HEK293 (cell line): ENCODE measurements at regions not wholly inside any gene's neighbourhood (a gene's known extent, or its start where the extent isn't known, plus 50 kb on each side); places are given as distances from the start of the nearest gene placed in this dataset.

Experiments used
- CTCF ChIA-PET: fragments of 350-600 bp; formaldehyde crosslinking; extraction: SDS; loops from one replicate; lab custom pipeline; 2021; ENCODE audit warnings: antibody characterized with exemption; lab: Yijun Ruan, JAX
- POLR2A ChIA-PET: fragments of 300-600 bp; formaldehyde crosslinking; extraction: SDS; loops from one replicate; lab custom pipeline; 2020; ENCODE audit warnings: antibody characterized with exemption, inconsistent platforms; lab: Yijun Ruan, JAX
- H3K27ac ChIP-seq: fragments of 200-500 bp; sonication (Bioruptor generic); 2 replicates; pipeline ENCODE4 v1.5.1; 2014; ENCODE audit warnings: low read depth, low read length, control low read depth, inconsistent platforms; ENCODE audit errors: extremely low read depth
- H3K36me3 ChIP-seq, 2 experiments: fragments of 200-500 bp in 1 of 2; sonication (Bioruptor generic) in 1 of 2; 1 replicate in 1 of 2; 2 replicates in 1 of 2; pipeline ENCODE4 v1.5.1; 2014 to 2017; ENCODE audit warnings: inconsistent platforms in 2 of 2, low read length in 2 of 2; ENCODE audit not compliant: control insufficient read depth in 2 of 2, insufficient read depth in 1 of 2
- H3K4me1 ChIP-seq: fragments of 200-500 bp; sonication (Bioruptor generic); 2 replicates; pipeline ENCODE4 v1.5.1; 2014; ENCODE audit warnings: mild to moderate bottlenecking, low read length, inconsistent platforms; ENCODE audit not compliant: control insufficient read depth, insufficient read depth
- H3K4me3 ChIP-seq: 2 replicates; pipeline ENCODE4 v1.5.1; 2011; ENCODE audit warnings: low read depth, mild to moderate bottlenecking, control low read depth, low read length, moderate library complexity
- H3K9me3 ChIP-seq: fragments of 200-500 bp; sonication (Bioruptor generic); 2 replicates; pipeline ENCODE4 v1.5.1; 2014; ENCODE audit warnings: low read depth, low read length, inconsistent platforms; ENCODE audit not compliant: control insufficient read depth, insufficient read depth
- BCL11B ChIP-seq: fragments of 450-650 bp; formaldehyde crosslinking; IDR thresholded peaks from 2 replicates; pipeline ENCODE4 v1.5.1; 2016; ENCODE audit warnings: low read depth, missing biosample characterization, missing genetic modification characterization
- BCL6B ChIP-seq: fragments of 450-650 bp; formaldehyde crosslinking; IDR thresholded peaks from 2 replicates; pipeline ENCODE4 v1.5.1; 2017; ENCODE audit warnings: missing biosample characterization, missing genetic modification characterization
- ELK4 ChIP-seq: IDR thresholded peaks from 2 replicates; pipeline ENCODE4 v1.6.1; 2011; ENCODE audit warnings: mild to moderate bottlenecking, low read depth, low read length, borderline replicate concordance
- GLIS2 ChIP-seq: fragments of 450-650 bp; formaldehyde crosslinking; IDR thresholded peaks from 2 replicates; pipeline ENCODE4 v1.5.1; 2016; ENCODE audit warnings: missing biosample characterization, missing genetic modification characterization
- KLF7 ChIP-seq: fragments of 450-650 bp; formaldehyde crosslinking; IDR thresholded peaks from 2 replicates; pipeline ENCODE4 v1.5.1; 2016; ENCODE audit warnings: missing biosample characterization, missing genetic modification characterization, borderline replicate concordance
- MEIS1 ChIP-seq: sonication (generic); formaldehyde crosslinking; IDR thresholded peaks from 2 replicates; pipeline ENCODE4 v1.8.1; 2022; ENCODE audit warnings: missing genetic modification reagents, mild to moderate bottlenecking, borderline replicate concordance
- RBAK ChIP-seq: fragments of 450-650 bp; formaldehyde crosslinking; IDR thresholded peaks from 2 replicates; pipeline ENCODE4 v1.5.1; 2016; ENCODE audit warnings: missing biosample characterization, missing genetic modification characterization
- ZIC2 ChIP-seq: fragments of 450-650 bp; formaldehyde crosslinking; IDR thresholded peaks from 2 replicates; pipeline ENCODE4 v1.5.1; 2016; ENCODE audit warnings: missing biosample characterization, missing genetic modification characterization
- ZNF175 ChIP-seq: fragments of 450-650 bp; formaldehyde crosslinking; IDR thresholded peaks from 2 replicates; pipeline ENCODE4 v1.5.1; 2016; ENCODE audit warnings: missing biosample characterization, missing genetic modification characterization
- ZNF2 ChIP-seq: fragments of 450-650 bp; formaldehyde crosslinking; IDR thresholded peaks from 2 replicates; pipeline ENCODE4 v1.5.1; 2016; ENCODE audit warnings: missing biosample characterization, missing genetic modification characterization
- ZNF202 ChIP-seq: fragments of 450-650 bp; formaldehyde crosslinking; IDR thresholded peaks from 2 replicates; pipeline ENCODE4 v1.5.1; 2016; ENCODE audit warnings: missing biosample characterization, missing genetic modification characterization, borderline replicate concordance
- ZNF248 ChIP-seq: fragments of 450-650 bp; formaldehyde crosslinking; IDR thresholded peaks from 2 replicates; pipeline ENCODE4 v1.5.1; 2017; ENCODE audit warnings: missing biosample characterization, missing genetic modification characterization
- ZNF280C ChIP-seq: fragments of 450-650 bp; formaldehyde crosslinking; IDR thresholded peaks from 2 replicates; pipeline ENCODE4 v1.5.1; 2016; ENCODE audit warnings: missing biosample characterization, missing genetic modification characterization
- ZNF366 ChIP-seq: fragments of 450-650 bp; formaldehyde crosslinking; conservative IDR thresholded peaks from 2 replicates; pipeline ENCODE4 v1.5.1; 2016; ENCODE audit warnings: missing biosample characterization, missing genetic modification characterization
- ZNF514 ChIP-seq: fragments of 450-650 bp; formaldehyde crosslinking; IDR thresholded peaks from 2 replicates; pipeline ENCODE4 v1.5.1; 2016; ENCODE audit warnings: missing biosample characterization, missing genetic modification characterization
- ZNF549 ChIP-seq: fragments of 450-650 bp; IDR thresholded peaks from 2 replicates; pipeline ENCODE4 v1.5.1; 2018; ENCODE audit warnings: missing biosample characterization, missing genetic modification characterization, mild to moderate bottlenecking, inconsistent platforms, moderate library complexity
- ZNF561 ChIP-seq: fragments of 450-650 bp; IDR thresholded peaks from 2 replicates; pipeline ENCODE4 v1.5.1; 2018; ENCODE audit warnings: missing biosample characterization, missing genetic modification characterization, borderline replicate concordance
- TF ChIP-seq, protein P1 (sequence below): fragments of 450-650 bp; formaldehyde crosslinking; IDR thresholded peaks from 2 replicates; pipeline ENCODE4 v1.5.1; 2016; ENCODE audit warnings: missing biosample characterization, missing genetic modification characterization
- TF ChIP-seq, protein P2 (sequence below): fragments of 450-650 bp; formaldehyde crosslinking; IDR thresholded peaks from 2 replicates; pipeline ENCODE4 v1.5.1; 2016; ENCODE audit warnings: missing biosample characterization, missing genetic modification characterization

- TF ChIP-seq BCL6B (no peak), KLF7 (tag by site-specific recombination) (no peak), ZNF549 (no peak)
Measured at GRCh38 chr6:112480553-112480952, 133.4 kb downstream of the RFPL4B start (continued).

DNA sequence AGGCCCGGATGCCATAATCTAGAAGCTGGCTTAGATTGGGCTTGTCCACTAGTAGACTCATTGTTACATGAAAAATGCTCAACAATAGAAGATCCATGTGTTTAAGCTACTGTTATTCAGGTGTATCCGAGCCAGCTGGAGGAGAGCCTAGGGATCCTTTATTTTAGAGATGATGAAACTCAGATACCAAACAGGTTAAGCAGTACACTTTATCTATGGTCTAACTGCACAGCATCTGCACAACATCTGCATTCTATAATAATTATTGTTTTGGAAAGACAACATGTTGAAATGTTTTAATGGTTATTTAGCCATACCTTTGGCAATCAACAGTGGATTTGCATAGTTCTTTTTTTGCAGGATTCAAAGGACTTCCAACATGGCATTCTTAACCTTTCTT is 134.1 kb downstream of the RFPL4B start:
- TF ChIP-seq ZIC2: no peak
- no peak for TF ChIP-seq ZNF2 (tag by site-specific recombination)
- TF ChIP-seq, protein P1, sequence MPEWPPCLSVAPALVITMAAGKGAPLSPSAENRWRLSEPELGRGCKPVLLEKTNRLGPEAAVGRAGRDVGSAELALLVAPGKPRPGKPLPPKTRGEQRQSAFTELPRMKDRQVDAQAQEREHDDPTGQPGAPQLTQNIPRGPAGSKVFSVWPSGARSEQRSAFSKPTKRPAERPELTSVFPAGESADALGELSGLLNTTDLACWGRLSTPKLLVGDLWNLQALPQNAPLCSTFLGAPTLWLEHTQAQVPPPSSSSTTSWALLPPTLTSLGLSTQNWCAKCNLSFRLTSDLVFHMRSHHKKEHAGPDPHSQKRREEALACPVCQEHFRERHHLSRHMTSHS (tag by site-specific recombination): no peak
- TF ChIP-seq ZNF366: no peak
- no peak for TF ChIP-seq ZNF561 (tag by site-specific recombination)
- TF ChIP-seq ZNF514 (tag by site-specific recombination): no peak
- TF ChIP-seq ZNF175 (tag by site-specific recombination): no peak
- TF ChIP-seq ZNF280C (tag by site-specific recombination): no peak
- no peak for TF ChIP-seq ZNF248 (tag by site-specific recombination)
- TF ChIP-seq RBAK (tag by site-specific recombination): no peak
- no peak for TF ChIP-seq ELK4
- TF ChIP-seq, protein P2, sequence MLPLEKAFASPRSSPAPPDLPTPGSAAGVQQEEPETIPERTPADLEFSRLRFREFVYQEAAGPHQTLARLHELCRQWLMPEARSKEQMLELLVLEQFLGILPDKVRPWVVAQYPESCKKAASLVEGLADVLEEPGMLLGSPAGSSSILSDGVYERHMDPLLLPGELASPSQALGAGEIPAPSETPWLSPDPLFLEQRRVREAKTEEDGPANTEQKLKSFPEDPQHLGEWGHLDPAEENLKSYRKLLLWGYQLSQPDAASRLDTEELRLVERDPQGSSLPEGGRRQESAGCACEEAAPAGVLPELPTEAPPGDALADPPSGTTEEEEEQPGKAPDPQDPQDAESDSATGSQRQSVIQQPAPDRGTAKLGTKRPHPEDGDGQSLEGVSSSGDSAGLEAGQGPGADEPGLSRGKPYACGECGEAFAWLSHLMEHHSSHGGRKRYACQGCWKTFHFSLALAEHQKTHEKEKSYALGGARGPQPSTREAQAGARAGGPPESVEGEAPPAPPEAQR (tag by site-specific recombination): no peak
- TF ChIP-seq ZNF202 (tag by site-specific recombination): no peak
- no peak for TF ChIP-seq MEIS1 (CRISPR knock-in tag)
- TF ChIP-seq BCL11B: no peak
- TF ChIP-seq GLIS2 (tag by site-specific recombination): no peak
- H3K4me3 ChIP-seq: no peak overlapping the region
- H3K27ac ChIP-seq: no peak overlapping the region
- H3K9me3 ChIP-seq: no peaks in the 10 kb centered on the region
- H3K36me3 ChIP-seq: no peaks in the 10 kb centered on the region
- POLR2A ChIA-PET: no interaction called here
- no peaks in the 10 kb centered on the region for H3K4me1 ChIP-seq
- CTCF ChIA-PET: no interaction called here
